SU-DHL-6 (cell line): ENCODE measurements at regions not wholly inside any gene's neighbourhood (a gene's known extent, or its start where the extent isn't known, plus 50 kb on each side); places are given as distances from the start of the nearest gene placed in this dataset.

Experiments used
- H2AFZ ChIP-seq: fragments of 200-600 bp; sonication (generic); 2 replicates; pipeline ENCODE4 v1.6.1; 2014; ENCODE audit warnings: low read depth, mild to moderate bottlenecking, moderate library complexity, mixed read lengths, antibody characterized with exemption, low read length; ENCODE audit not compliant: severe bottlenecking
- H3F3A ChIP-seq: fragments of 200-600 bp; shearing (Covaris generic); 2 replicates; pipeline ENCODE4 v1.6.0; 2016; ENCODE audit warnings: antibody characterized with exemption, mild to moderate bottlenecking; ENCODE audit not compliant: insufficient read depth
- H3K27ac ChIP-seq: fragments of 200-600 bp; sonication (generic); 2 replicates; pipeline ENCODE4 v1.5.1; 2016; ENCODE audit warnings: low read depth, mild to moderate bottlenecking, low read length, moderate library complexity, mixed read lengths
- H3K27me3 ChIP-seq: fragments of 200-600 bp; sonication (generic), shearing (Covaris generic); 2 replicates; pipeline ENCODE4 v1.6.0; 2014; ENCODE audit warnings: mild to moderate bottlenecking, low read length
- H3K36me3 ChIP-seq: fragments of 200-600 bp; sonication (generic); 2 replicates; pipeline ENCODE4 v1.6.1; 2014; ENCODE audit warnings: mild to moderate bottlenecking, low read length, mixed read lengths
- H3K4me2 ChIP-seq: fragments of 300-600, 200-600 bp; shearing (Covaris generic), sonication (generic); 2 replicates; pipeline ENCODE4 v1.6.0; 2014; ENCODE audit warnings: low read length, low read depth, mild to moderate bottlenecking; ENCODE audit not compliant: poor library complexity, severe bottlenecking
- H3K4me3 ChIP-seq: fragments of 200-600 bp; sonication (generic); 2 replicates; pipeline ENCODE4 v1.5.1; 2014; ENCODE audit warnings: antibody characterized with exemption, low read length, mild to moderate bottlenecking, mixed read lengths; ENCODE audit not compliant: insufficient read depth, poor library complexity, severe bottlenecking
- H3K79me2 ChIP-seq: fragments of 200-600 bp; sonication (generic); 2 replicates; pipeline ENCODE4 v1.6.1; 2014; ENCODE audit warnings: mild to moderate bottlenecking, low read length, moderate library complexity; ENCODE audit not compliant: insufficient read depth
- H3K9ac ChIP-seq: fragments of 200-600 bp; sonication (generic); 2 replicates; pipeline ENCODE4 v1.7.0; 2014; ENCODE audit warnings: mild to moderate bottlenecking, low read length
- H3K9me2 ChIP-seq: fragments of 200-600 bp; sonication (generic); replicated peaks from 2 replicates; pipeline ENCODE4 v1.6.1; 2014; ENCODE audit warnings: low read length; ENCODE audit not compliant: insufficient read depth
- H3K9me3 ChIP-seq: fragments of 200-600 bp; sonication (generic); 2 replicates; pipeline ENCODE4 v1.6.1; 2014; ENCODE audit warnings: low read length, mixed read lengths; ENCODE audit not compliant: insufficient read depth
- H4K20me1 ChIP-seq: fragments of 200-600 bp; sonication (generic); 2 replicates; pipeline ENCODE4 v1.6.1; 2014; ENCODE audit warnings: low read depth, mild to moderate bottlenecking, antibody characterized with exemption, low read length, moderate library complexity, mixed read lengths
- CTCF ChIP-seq: fragments of 200-600 bp; sonication (generic); IDR thresholded peaks from one replicate; pipeline ENCODE4 v1.5.1; 2017; ENCODE audit warnings: antibody characterized with exemption, mild to moderate bottlenecking, low read length, moderate library complexity; ENCODE audit not compliant: insufficient read depth, poor library complexity, severe bottlenecking
- EZH2phosphoT487 ChIP-seq: fragments of 200-600 bp; sonication (generic), shearing (Covaris generic); conservative IDR thresholded peaks from 2 replicates; pipeline ENCODE4 v1.6.1; 2018; ENCODE audit warnings: mild to moderate bottlenecking, antibody characterized with exemption, low read length, moderate library complexity, mixed read lengths

DNA sequence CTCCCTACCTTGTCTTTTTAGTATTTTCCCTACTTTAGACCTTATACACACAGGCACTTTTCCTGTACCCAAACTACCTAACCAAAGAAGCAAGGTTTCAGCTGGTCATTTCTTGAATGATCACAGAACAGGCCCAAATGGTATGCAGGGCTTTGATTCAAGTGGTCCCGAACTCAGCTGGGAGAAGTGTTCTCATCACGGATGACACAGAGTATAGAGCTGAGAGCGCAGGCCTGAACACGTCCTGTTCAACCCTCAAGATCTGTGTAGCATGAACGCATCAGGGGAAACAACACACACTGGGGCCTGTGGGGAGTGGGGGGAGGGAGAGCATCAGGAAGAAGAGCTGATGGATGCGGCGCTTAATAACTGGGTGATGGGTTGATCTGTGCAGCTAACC is 318.2 kb downstream of the SFMBT2 start:
- no peaks in the 10 kb centered on the region for H3K9me3 ChIP-seq
- H3K4me2 ChIP-seq, result no peak overlapping the region
- no peaks in the 10 kb centered on the region for H4K20me1 ChIP-seq
- no peaks in the 10 kb centered on the region for H3K27me3 ChIP-seq
- H3K9me2 ChIP-seq, result no peaks in the 10 kb centered on the region
- no peak overlapping the region for H3K9ac ChIP-seq
- no peaks in the 10 kb centered on the region for H3K79me2 ChIP-seq
- no peaks in the 10 kb centered on the region for H3K36me3 ChIP-seq
- no peaks in the 10 kb centered on the region for H3F3A ChIP-seq
- no peak for TF ChIP-seq EZH2phosphoT487
- TF ChIP-seq CTCF, result no peak
- no peak overlapping the region for H3K4me3 ChIP-seq
- H3K27ac ChIP-seq, result no peak overlapping the region
- no peak overlapping the region for H2AFZ ChIP-seq

- Histone ChIP-seq H3K27ac (no peak overlapping the region), H3K36me3 (no peaks in the 10 kb centered on the region), H3K9me2 (no peaks in the 10 kb centered on the region), H3K4me2 (no peak overlapping the region), H3F3A (no peaks in the 10 kb centered on the region), H3K27me3 (no peaks in the 10 kb centered on the region), H3K4me3 (no peak overlapping the region), H3K9ac (no peak overlapping the region), H3K9me3 (no peaks in the 10 kb centered on the region), H4K20me1 (no peaks in the 10 kb centered on the region), H2AFZ (no peak overlapping the region), H3K79me2 (no peaks in the 10 kb centered on the region)
- TF ChIP-seq EZH2phosphoT487 (no peak), CTCF (no peak)
These were observed 320.3 kb downstream of the SFMBT2 start for GRCh38 chr10:7090529-7090928.

GRCh38 chr10:7085913-7086589 is 324.8 kb downstream of the SFMBT2 start:
- Histone ChIP-seq H3F3A (no peaks in the 10 kb centered on the region), H3K9me2 (no peaks in the 10 kb centered on the region), H3K27ac (no peak overlapping the region), H2AFZ (no peak overlapping the region), H4K20me1 (no peaks in the 10 kb centered on the region), H3K9me3 (no peaks in the 10 kb centered on the region), H3K4me3 (no peak overlapping the region), H3K4me2 (no peak overlapping the region), H3K79me2 (no peaks in the 10 kb centered on the region), H3K9ac (no peak overlapping the region), H3K36me3 (no peaks in the 10 kb centered on the region), H3K27me3 (no peaks in the 10 kb centered on the region)
- TF ChIP-seq CTCF, result no peak
